ENCODE measurements at regions not wholly inside any gene's neighbourhood (a gene's known extent, or its start where the extent isn't known, plus 50 kb on each side); places are given as distances from the start of the nearest gene placed in this dataset.
A peak's percentile ranks its signal among the peaks of the same experiment; 100 is the strongest.
"Not testable (repeated sequence)": the region's sequence is repeated elsewhere in the genome, so short reads cannot be mapped to it uniquely, and the experiment has no call there.

DNA sequence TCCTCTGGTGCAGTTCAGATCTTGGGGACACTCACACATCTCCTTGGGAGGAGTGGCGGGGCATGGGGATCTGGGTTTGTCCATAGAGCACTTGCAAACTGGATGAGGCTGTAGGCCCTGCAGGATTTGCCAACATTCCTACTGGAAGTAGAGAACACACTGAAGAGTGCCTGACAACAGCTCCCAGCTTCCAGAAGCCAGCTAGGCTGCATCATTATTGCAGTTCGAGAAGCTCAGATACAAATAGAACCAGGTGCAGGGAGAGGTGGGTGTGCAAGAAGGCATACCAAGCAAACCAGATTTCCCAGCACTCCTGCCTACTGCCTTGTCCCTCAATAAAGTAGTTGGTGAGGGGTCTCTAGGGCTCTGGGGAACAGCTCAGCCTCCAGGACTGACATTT lies 52.5 kb downstream of the RHOB start:
- H3K27me3 Mint-ChIP-seq (ENCODE audit: low read depth), result peaks cover 4% of the 10 kb centered on the region
- ChIA-PET CTCF (no interaction called here), POLR2A (no interaction called here)
- H3K4me1 Mint-ChIP-seq (ENCODE audit: low read depth), result no peaks in the 10 kb centered on the region
- ATAC-seq, result no peak
- H3K27ac Mint-ChIP-seq, result no peak overlapping the region
- H3K36me3 Mint-ChIP-seq (ENCODE audit: low read depth), result no peaks in the 10 kb centered on the region
- DNase-seq, result no peak
- H3K4me3 Mint-ChIP-seq, result no peak overlapping the region
- no peaks in the 10 kb centered on the region for H3K9me3 Mint-ChIP-seq (ENCODE audit: insufficient read depth)

DNA sequence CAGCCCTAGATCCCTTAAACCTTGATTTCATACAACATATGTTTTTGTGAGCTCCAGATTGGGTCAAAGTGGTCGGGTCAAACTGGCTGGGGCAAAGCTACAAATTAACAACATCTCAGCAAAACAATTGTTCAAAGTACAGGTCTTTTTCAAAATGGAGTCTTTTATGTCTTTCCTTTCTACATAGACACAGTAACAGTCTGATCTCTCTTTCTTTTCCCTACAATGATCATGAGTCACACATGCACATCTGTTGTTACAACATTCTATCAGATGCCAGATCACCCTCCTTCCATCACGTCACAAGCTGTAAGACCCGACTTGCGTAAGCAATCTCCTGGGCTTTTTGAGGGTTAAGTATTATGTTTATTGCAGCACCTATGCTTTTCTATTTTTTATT lies 55.1 kb downstream of the RHOB start:
- Mint-ChIP-seq H3K36me3 (ENCODE audit: low read depth) (no peaks in the 10 kb centered on the region), H3K4me1 (ENCODE audit: low read depth) (no peaks in the 10 kb centered on the region), H3K9me3 (ENCODE audit: insufficient read depth) (no peaks in the 10 kb centered on the region), H3K27me3 (ENCODE audit: low read depth) (peaks cover 4% of the 10 kb centered on the region), H3K27ac (no peak overlapping the region), H3K4me3 (no peak overlapping the region)
- POLR2A ChIA-PET, result no interaction called here
- DNase-seq (no peak), ATAC-seq (no peak)
- CTCF ChIA-PET, result no interaction called here

DNA sequence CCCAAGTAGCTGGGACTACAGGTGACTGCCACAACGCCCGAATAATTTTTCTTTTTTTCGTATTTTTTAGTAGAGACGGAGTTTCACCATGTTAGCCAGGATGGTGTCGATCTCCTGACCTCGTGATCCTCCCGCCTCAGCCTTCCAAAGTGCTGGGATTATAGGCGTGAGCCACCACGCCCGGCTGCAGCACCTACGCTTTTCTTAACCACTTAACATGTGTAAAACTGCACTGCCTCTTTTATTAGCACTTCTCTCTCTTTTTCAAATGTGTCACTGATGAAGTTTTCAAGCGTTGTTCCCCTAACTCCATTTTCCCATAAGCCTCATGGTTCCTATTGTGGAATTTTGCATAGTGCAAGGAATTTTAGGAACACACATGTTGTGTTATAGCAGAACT lies 55.6 kb downstream of the RHOB start:
- H3K9me3 Mint-ChIP-seq (ENCODE audit: insufficient read depth); H3K27ac Mint-ChIP-seq; CTCF ChIA-PET; DNase-seq; H3K4me1 Mint-ChIP-seq (ENCODE audit: low read depth); H3K4me3 Mint-ChIP-seq; ATAC-seq; POLR2A ChIA-PET; H3K36me3 Mint-ChIP-seq (ENCODE audit: low read depth); H3K27me3 Mint-ChIP-seq (ENCODE audit: low read depth): not testable (repeated sequence)

DNA sequence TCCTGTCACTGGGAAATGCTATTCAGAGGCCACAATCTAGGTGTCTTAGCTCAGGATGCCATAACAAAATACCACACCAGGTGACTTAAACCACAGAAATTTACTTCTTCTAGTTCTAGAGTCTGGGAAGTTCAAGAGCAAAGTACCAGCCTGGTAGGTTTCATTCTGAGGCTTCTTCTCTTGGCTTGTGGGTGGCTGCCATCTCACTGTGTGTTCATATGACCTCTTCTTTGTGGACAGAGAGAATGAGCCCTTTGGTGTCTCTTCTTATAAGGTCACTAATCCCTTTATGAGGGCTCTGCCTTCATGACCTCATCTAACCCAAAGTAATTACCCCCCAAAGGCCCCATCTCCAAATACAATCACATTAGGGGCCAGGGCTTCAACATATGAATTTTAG lies 57.3 kb downstream of the RHOB start:
- no peaks in the 10 kb centered on the region for H3K9me3 Mint-ChIP-seq (ENCODE audit: insufficient read depth)
- H3K27me3 Mint-ChIP-seq (ENCODE audit: low read depth), result peaks cover 4% of the 10 kb centered on the region
- ChIA-PET POLR2A (no interaction called here), CTCF (no interaction called here)
- ATAC-seq (no peak), DNase-seq (no peak)
- H3K4me1 Mint-ChIP-seq (ENCODE audit: low read depth), result no peaks in the 10 kb centered on the region
- H3K4me3 Mint-ChIP-seq, result no peak overlapping the region
- H3K27ac Mint-ChIP-seq, result no peak overlapping the region
- H3K36me3 Mint-ChIP-seq (ENCODE audit: low read depth), result no peaks in the 10 kb centered on the region

DNA sequence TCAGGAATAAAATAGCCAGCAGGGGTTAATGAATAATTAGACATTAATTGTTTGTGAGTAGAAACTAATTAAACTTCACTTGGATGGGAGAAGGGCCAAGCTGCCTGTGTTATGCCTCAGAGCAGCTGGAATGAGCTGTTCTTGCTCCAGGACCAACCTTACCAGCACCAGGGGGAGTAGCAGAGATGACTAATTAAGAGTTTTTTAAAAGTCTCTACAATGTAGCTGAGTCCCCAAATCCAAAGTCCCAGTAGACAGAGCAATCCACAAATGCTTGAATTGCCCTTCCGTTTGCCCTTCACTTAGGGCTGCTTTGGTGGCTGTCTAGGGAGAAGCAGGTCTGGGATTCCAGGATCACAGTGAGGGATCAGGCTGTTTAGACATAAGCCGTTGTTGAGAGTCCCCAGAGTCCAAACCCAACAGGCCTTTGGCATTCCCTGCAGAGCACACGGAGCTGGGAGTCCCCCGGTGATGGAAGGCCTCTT lies 59.4 kb downstream of the RHOB start:
- Mint-ChIP-seq H3K27me3 (ENCODE audit: low read depth) (peaks cover 4% of the 10 kb centered on the region), H3K9me3 (ENCODE audit: insufficient read depth) (no peaks in the 10 kb centered on the region), H3K4me1 (ENCODE audit: low read depth) (no peaks in the 10 kb centered on the region), H3K36me3 (ENCODE audit: low read depth) (no peaks in the 10 kb centered on the region), H3K4me3 (no peak overlapping the region), H3K27ac (no peak overlapping the region)
- ChIA-PET POLR2A (no interaction called here), CTCF (no interaction called here)
- DNase-seq (no peak), ATAC-seq (no peak)

DNA sequence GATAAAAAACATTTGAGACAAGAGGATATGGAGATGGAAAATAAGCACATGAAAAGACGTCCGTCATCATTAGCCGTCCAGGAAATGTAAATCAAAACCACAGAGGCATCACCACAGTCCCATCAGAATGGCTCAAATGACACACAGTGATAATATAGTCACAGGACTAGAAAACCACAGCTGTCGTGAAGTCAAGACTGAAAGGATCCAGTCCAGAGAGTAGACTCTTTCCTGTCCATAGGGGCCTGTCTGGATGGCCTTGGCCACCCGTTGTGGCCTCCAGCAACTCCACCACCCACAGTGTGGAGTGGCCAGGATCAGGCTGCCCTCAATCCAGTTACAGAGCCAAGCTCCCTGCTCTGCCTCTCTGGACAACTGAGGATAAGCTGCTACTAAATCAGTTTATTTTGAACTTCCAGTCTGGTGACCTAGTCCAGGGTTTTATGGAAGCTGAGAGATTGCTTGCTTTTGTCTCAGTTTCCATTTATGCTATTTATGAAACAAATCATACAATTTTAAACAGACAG lies 60.4 kb downstream of the RHOB start:
- POLR2A ChIA-PET, result no interaction called here
- CTCF ChIA-PET, result no interaction called here
- DNase-seq (peak; percentile 29), ATAC-seq (peak; percentile 39)
- Mint-ChIP-seq H3K36me3 (ENCODE audit: low read depth) (no peaks in the 10 kb centered on the region), H3K9me3 (ENCODE audit: insufficient read depth) (no peaks in the 10 kb centered on the region), H3K4me3 (no peak overlapping the region), H3K27ac (no peak overlapping the region), H3K4me1 (ENCODE audit: low read depth) (no peaks in the 10 kb centered on the region), H3K27me3 (ENCODE audit: low read depth) (peaks cover 2% of the 10 kb centered on the region)

DNA sequence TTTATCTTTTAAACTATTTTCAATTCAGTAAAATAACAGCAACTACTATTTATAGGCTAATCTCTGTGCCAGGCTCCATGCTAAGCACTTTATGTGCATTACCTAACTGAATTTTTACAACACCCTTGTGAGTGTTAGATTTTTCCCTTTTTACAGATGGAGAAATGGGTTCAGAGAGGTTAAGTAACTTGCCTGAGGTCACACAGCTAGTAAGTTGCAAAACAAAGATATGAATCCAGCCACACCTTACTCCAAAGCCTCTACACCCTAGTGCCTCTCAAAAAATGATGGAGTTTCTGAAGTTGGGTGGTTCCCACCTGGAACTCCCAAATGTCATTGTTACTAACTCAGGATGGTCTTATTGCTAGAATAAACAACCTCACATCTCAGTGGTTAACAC lies 60.8 kb downstream of the RHOB start:
- Mint-ChIP-seq H3K27ac (no peak overlapping the region), H3K4me1 (ENCODE audit: low read depth) (no peaks in the 10 kb centered on the region), H3K36me3 (ENCODE audit: low read depth) (no peaks in the 10 kb centered on the region), H3K4me3 (no peak overlapping the region), H3K27me3 (ENCODE audit: low read depth) (peaks cover 2% of the 10 kb centered on the region), H3K9me3 (ENCODE audit: insufficient read depth) (no peaks in the 10 kb centered on the region)
- no peak for DNase-seq
- no peak for ATAC-seq
- CTCF ChIA-PET, result no interaction called here
- POLR2A ChIA-PET, result no interaction called here

GRCh38 chr2:20509301-20509769 lies 62.5 kb downstream of the RHOB start:
- Mint-ChIP-seq H3K36me3 (ENCODE audit: low read depth) (no peaks in the 10 kb centered on the region), H3K27me3 (ENCODE audit: low read depth) (peaks cover 2% of the 10 kb centered on the region), H3K4me3 (no peak overlapping the region), H3K4me1 (ENCODE audit: low read depth) (no peaks in the 10 kb centered on the region), H3K27ac (no peak overlapping the region), H3K9me3 (ENCODE audit: insufficient read depth) (no peaks in the 10 kb centered on the region)
- ChIA-PET POLR2A (interaction anchor here (0.9 kb wide), 1 partner anchor 63 kb away, joined by 3 read pairs; the partner anchor contains the start of gene RHOB), CTCF (no interaction called here)
- ATAC-seq, result no peak
- DNase-seq, result no peak

GRCh38 chr2:20509770-20510490 lies 63.1 kb downstream of the RHOB start:
- ChIA-PET POLR2A (interaction anchor here (0.9 kb wide), 1 partner anchor 63 kb away, joined by 3 read pairs; the partner anchor contains the start of gene RHOB), CTCF (no interaction called here)
- peaks cover 2% of the 10 kb centered on the region for H3K27me3 Mint-ChIP-seq (ENCODE audit: low read depth)
- no peak overlapping the region for H3K27ac Mint-ChIP-seq
- DNase-seq, result no peak
- no peak for ATAC-seq
- H3K9me3 Mint-ChIP-seq (ENCODE audit: insufficient read depth), result no peaks in the 10 kb centered on the region
- H3K36me3 Mint-ChIP-seq (ENCODE audit: low read depth), result no peaks in the 10 kb centered on the region
- no peaks in the 10 kb centered on the region for H3K4me1 Mint-ChIP-seq (ENCODE audit: low read depth)
- H3K4me3 Mint-ChIP-seq, result no peak overlapping the region

DNA sequence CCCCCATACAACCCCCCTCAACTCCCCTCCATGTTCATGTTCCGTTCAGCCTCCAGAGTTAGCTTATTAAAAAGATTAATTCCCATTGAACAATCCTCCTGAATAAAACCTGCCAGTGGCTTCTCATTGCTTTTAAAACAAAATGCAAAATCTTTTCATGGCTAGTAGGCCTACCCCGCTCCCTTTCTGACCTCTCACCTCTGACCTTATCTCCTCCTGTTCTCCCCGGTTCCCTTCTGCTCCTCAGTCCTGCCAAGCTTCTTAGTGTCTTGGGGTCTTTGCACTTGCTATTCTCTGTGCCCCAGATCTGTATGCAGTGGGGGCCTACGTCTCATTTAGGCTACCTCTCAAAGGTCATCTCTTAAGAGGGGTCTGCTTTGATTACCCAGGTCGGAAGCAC lies 64.3 kb downstream of the RHOB start:
- CTCF ChIA-PET, result no interaction called here
- no peaks in the 10 kb centered on the region for H3K36me3 Mint-ChIP-seq (ENCODE audit: low read depth)
- DNase-seq (no peak), ATAC-seq (no peak)
- POLR2A ChIA-PET, result no interaction called here
- no peak overlapping the region for H3K4me3 Mint-ChIP-seq
- H3K9me3 Mint-ChIP-seq (ENCODE audit: insufficient read depth), result no peaks in the 10 kb centered on the region
- H3K27me3 Mint-ChIP-seq (ENCODE audit: low read depth), result peaks cover 2% of the 10 kb centered on the region
- no peak overlapping the region for H3K27ac Mint-ChIP-seq
- H3K4me1 Mint-ChIP-seq (ENCODE audit: low read depth), result no peaks in the 10 kb centered on the region

DNA sequence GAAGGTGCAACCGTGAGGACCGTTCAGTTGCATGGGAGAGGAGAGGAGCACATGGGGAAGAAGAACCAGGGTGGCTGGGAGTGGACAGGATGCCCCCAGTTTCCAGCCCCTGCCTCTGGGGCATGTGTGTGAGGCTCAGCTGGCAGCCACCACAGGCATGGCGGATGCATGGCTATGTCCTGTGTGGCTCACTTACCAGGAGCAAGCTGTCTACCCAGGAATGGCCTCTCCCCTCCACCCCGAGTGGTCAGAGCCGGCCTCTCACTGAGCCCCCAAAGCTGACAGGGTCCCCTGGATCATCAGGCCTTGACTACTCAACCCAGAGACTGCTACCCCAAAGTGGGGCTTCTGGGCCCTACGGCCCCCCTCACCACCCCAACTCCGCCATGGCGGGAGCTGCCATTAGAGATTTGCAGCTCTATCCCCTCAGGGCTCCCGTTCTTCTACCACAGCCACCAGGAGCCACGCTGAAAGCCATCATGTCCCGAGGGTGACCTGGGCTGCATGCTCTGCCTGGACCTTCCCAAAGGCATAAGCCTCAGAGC lies 65.3 kb downstream of the RHOB start:
- POLR2A ChIA-PET, result no interaction called here
- Mint-ChIP-seq H3K27me3 (ENCODE audit: low read depth) (peaks cover 2% of the 10 kb centered on the region), H3K36me3 (ENCODE audit: low read depth) (no peaks in the 10 kb centered on the region), H3K4me3 (no peak overlapping the region), H3K27ac (no peak overlapping the region), H3K4me1 (ENCODE audit: low read depth) (peaks cover 5% of the 10 kb centered on the region), H3K9me3 (ENCODE audit: insufficient read depth) (no peaks in the 10 kb centered on the region)
- ATAC-seq (no peak), DNase-seq (no peak)
- CTCF ChIA-PET, result no interaction called here

GRCh38 chr2:20513946-20514345 lies 67.1 kb downstream of the RHOB start:
- no peaks in the 10 kb centered on the region for H3K9me3 Mint-ChIP-seq (ENCODE audit: insufficient read depth)
- H3K27ac Mint-ChIP-seq, result no peak overlapping the region
- no peaks in the 10 kb centered on the region for H3K36me3 Mint-ChIP-seq (ENCODE audit: low read depth)

More at GRCh38 chr2:20513946-20514345, 67.1 kb downstream of the RHOB start:
- Mint-ChIP-seq H3K4me1 (ENCODE audit: low read depth) (peaks cover 5% of the 10 kb centered on the region), H3K4me3 (no peak overlapping the region), H3K27me3 (ENCODE audit: low read depth) (peaks cover 2% of the 10 kb centered on the region)
- ATAC-seq (no peak), DNase-seq (no peak)
- CTCF ChIA-PET, result no interaction called here
- POLR2A ChIA-PET, result no interaction called here
